Retina (tissue), 1 donor: ENCODE measurements at regions not wholly inside any gene's neighbourhood (a gene's known extent, or its start where the extent isn't known, plus 50 kb on each side); places are given as distances from the start of the nearest gene placed in this dataset.
"Not testable (repeated sequence)": the region's sequence is repeated elsewhere in the genome, so short reads cannot be mapped to it uniquely, and the experiment has no call there.

ENCODE experiments used
- DNase-seq: peaks from one replicate; pipeline ENCODE4 v3.0.0-alpha.2; 2016

DNA sequence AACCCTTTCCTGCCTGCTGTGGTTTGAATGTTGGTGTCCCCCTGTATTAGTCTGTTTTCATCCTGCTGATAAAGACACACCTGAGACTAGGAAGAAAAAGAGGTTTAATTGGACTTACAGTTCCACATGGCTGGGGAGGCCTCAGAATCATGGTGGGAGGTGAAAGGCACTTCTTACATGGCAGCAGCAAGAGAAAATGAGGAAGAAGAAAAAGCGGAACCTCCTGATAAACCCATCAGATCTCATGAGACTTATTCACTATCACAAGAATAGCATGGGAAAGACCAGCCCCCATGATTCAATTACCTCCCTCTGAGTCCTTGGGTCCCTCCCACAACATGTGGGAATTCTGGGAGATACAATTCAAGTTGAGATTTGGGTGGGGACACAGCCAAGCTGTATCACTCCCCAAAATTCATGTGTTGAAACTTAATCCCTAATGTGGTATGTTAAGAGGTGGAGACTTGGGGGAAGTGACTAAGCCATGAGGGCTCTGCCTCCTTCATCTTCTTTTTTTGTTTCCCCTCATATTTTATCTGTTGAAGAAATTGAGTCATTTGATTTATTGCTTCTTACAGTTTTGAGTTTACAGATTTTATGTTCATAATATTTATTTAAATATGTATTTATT, 64.9 kb upstream of the SYNCRIP start:
- DNase-seq = not testable (repeated sequence)

- no peak for DNase-seq
Measured at GRCh38 chr6:85706272-85706671, 63.6 kb upstream of the SYNCRIP start.

DNA sequence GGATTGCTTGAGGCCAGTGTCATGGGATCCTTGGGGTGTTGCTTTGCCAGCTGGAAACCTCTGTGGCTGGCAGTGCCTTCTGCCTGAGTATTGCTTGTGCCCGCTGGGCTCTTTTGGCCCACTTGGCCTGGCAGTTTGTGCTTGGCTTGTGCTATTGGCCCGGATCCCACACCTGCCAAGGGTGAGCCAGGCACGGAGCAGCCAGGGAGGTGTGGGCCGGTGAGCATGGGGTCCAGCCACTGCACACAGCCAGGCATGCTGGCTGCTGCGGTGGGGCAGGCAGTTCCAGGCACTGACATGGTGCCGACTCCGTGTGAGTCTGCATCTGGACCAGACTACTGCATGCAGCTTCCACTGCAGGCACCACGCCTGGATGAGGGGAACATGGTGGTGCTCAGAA, 62.5 kb upstream of the SYNCRIP start:
- DNase-seq = no peak

GRCh38 chr6:85703406-85703805, 60.7 kb upstream of the SYNCRIP start:
- DNase-seq = no peak
